GM18907 (cell line): ENCODE measurements at regions not wholly inside any gene's neighbourhood (a gene's known extent, or its start where the extent isn't known, plus 50 kb on each side); places are given as distances from the start of the nearest gene placed in this dataset.

ENCODE experiments used
- ATAC-seq: cut with Tn5 transposase; IDR thresholded peaks from one replicate; pipeline ENCODE4 v1.9.1; 2021; ENCODE audit warnings: mild to moderate bottlenecking, moderate library complexity; ENCODE audit not compliant: unreplicated experiment

- ATAC-seq: no peak
These were observed 172.0 kb upstream of the LRIG1 start for GRCh38 chr3:66672830-66673229.

- ATAC-seq: no peak
These were observed 172.5 kb upstream of the LRIG1 start for GRCh38 chr3:66673293-66673692.

DNA sequence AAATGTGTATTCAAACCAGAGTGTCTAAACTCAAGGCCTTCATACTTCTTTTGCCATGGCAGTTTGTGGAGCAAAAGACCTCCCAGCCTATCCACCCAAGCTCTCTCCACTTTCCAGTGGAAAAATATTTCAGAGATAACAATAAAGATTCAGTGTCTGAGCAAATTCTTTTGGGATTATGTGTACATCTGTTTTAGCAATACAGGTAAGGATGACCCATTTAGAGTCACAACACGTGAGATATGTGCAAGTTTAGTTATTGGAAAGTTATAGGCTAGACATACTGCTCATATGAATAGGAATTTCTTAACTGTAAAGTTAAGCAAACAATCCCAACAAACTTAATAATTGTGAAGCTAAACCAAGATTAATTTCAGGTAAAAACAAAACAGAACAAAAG is 174.5 kb upstream of the LRIG1 start:
- ATAC-seq: no peak

GRCh38 chr3:66692042-66692765 is 191.4 kb upstream of the LRIG1 start:
- no peak for ATAC-seq

GRCh38 chr3:66692766-66693150 is 191.9 kb upstream of the LRIG1 start:
- ATAC-seq: no peak

DNA sequence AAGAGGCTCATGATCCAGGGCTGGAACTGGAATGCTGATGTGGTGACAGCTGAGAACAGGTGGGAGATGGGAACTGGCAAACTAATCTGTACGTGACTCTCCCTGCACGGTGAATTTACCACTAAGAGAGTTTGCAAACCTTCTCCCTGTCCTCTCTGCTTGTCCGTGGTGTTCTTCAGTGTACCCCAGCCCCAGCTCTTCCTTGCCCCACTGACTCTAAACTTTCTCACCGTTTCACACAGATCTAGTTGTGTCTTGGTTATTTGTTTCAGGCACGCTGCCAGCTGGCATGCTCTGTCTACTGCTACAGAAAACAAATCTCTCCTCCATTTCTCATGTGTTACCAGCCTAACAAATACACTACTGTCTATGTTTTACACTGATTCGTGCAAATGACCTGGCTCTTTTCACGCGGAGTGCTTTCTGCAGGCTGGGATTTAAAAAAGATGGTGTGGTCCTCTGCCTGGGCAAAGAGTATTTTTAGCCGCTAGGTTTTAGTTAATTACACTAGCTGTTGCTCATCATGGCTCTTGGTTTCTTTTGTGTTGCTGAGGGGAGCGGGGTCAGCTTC is 192.7 kb upstream of the LRIG1 start:
- no peak for ATAC-seq

- no peak for ATAC-seq
These were observed 201.3 kb upstream of the LRIG1 start for GRCh38 chr3:66702126-66702525.

GRCh38 chr3:66703501-66703900 is 202.7 kb upstream of the LRIG1 start:
- no peak for ATAC-seq

GRCh38 chr3:66705076-66705475 is 204.3 kb upstream of the LRIG1 start:
- no peak for ATAC-seq

DNA sequence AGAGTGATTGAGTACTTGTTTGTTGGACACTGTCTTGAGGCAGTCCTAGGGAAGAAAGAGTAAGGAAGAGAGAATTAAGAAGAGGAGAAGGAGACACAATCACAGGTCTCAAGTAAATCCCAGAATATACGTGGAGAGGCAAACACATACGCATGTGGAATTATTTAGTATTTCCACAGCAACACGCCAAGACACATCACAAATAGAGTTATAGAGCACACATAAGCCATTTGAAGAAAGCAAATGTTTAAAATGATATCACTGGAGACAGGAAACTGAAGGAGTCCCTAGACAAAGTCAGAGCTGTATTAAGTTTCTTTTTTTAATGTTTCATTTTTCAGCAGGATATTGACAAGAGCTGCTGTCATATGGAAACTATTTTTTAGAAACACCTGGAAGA is 206.1 kb upstream of the LRIG1 start:
- no peak for ATAC-seq

- no peak for ATAC-seq
These were observed 208.7 kb upstream of the LRIG1 start for GRCh38 chr3:66709532-66709931.

- no peak for ATAC-seq
These were observed 211.4 kb upstream of the LRIG1 start for GRCh38 chr3:66712210-66712609.

DNA sequence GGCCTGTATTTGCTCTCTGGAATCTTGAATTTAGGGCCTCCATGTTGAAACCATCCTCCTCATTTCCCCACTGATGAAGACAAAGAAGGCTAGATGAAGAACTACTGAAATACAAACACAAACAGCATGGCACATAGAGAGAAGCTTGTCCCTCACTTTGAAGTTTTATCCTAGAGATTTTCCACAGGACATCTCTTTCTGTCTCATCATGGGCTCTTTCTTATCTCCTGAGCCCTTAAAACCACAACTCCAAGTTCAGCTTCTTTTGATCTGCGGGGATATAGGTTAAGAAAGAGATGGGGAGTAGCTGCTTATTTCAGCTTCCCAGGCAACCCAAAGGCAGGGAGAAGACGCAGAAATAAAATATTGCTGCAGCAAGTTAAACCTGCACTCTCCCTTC is 213.1 kb upstream of the LRIG1 start:
- no peak for ATAC-seq

- ATAC-seq: no peak
These were observed 215.0 kb upstream of the LRIG1 start for GRCh38 chr3:66715806-66716205.

DNA sequence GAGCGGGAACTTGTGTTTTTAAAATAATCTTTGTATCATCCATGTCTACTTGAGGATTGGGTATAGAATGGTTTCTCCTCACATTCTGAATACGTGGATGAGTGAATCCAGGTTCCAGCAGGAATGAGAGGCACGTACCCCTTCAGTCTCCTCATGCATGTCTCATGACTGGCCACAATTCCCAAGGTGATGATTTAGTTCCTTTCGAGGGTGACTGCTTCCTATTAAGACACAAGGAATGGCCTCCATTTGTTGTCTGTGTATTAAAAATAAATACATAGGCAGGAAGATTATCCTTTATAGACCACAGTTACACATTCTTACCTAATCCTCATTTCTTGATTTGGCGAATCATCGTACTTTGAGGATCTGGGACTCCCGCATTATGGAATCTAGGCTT is 217.0 kb upstream of the LRIG1 start:
- no peak for ATAC-seq

DNA sequence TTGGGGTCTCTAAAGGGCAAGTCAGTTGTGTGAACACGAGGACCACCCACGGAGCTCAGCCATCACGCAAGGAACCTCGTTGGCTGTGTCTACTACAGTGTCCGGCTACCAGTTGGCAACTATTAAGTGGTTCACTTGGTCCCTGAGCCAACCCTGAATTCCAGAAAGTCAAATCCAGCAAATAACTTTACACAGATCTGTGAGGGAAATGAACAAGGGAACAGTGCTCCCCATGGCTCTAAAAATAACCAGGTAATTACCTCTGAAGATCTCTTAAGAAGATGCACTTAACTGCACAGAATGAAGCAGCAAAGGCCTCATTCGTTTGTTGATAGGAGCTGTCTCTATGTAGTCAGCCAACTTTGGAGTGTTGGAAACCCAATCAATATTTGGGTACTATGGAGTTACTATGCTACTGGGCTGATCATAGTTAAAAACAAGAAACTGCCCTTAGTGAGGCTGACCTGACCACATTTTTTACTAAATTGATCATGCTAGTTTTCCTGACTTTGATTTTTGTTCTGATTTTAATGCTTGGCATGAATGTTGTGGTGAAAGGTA is 219.1 kb upstream of the LRIG1 start:
- ATAC-seq: no peak

DNA sequence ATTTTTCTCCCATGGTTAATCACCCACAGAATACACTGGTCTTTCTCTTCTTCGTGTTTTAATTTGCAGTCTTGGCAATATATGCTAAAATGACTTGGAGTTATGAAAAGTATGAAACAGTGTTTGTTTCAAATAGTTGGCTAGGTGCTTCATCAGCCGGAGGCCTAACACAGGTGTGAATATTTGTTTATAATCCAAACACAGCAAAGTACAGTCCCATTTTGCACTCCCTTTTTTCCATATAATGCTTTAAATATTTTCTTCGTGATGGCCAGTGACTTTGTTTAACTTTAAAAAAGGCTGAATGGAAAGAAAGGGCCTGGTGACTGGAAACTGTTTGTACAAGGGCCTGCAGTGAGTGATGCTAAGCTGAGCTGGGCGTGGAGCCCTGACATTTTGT is 219.7 kb upstream of the LRIG1 start:
- ATAC-seq: no peak

DNA sequence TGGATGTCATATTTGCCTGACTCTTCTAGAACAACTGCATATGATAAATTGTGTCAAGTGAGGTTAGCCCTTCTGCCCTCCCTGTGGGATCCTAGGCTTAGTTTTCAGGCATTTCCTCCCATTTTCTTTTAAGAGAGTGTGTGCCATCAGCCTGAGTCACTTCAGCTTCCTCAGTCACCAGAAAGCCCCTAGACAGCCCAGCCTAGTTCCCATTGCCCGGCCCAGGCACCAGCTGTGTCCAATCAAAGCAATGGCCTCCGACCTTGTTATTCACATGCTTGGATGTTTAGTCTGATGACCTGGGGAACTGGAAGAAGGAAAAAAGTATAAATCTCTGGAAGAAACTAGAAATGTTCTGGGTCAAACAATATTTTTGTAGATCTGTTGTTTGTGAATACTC is 221.9 kb upstream of the LRIG1 start:
- no peak for ATAC-seq

DNA sequence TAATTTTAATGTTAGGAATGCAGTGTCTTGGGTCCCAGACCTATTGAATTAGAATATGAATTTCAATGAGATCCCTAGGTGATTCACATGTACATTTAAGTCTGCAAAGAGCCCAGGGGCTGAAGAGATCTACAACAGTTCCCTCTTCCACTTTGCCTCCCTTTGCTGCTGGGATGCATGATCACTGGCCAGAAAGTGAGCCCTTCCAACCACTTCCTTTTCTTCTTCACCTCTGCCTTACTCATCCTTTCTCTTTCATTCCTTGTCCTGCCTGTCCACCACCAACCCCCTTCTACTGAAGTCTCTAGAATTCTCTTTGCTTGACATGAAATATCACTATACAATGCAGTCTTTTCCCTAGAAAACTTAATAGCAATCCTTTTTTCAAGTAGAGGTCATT is 222.4 kb upstream of the LRIG1 start:
- no peak for ATAC-seq

DNA sequence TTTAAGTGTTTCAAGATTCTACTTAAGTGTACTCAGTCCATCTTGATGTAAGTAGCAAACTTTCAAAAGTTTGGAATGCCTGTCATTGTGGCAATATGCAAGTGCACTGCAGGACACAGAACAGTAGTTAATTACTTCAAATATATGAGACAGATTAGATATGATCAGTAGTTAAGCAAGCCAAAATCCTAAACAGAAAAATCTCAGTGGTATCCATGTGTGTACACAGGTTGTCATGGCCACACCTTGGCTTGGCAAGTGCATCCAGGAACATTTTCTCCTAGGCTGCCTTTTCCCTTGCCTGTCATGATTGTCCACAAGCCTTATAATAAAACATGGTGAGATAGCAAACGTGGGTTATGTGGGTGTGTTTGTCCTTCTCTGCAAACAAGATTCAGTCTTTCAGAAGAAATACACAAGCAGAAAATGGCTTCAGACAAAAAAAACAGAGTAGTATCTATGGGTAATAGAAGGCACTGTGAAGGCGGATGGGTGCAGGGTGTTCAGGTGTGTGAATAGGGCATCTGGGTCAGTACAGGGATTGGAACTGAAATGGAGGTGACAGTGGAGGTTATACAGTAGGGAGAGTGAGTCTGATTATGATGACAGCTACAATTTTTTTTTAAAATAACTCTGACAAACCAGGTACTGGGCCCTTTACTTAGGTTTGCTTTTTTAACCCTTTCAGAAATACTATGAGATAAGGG is 229.0 kb upstream of the LRIG1 start:
- ATAC-seq: no peak

DNA sequence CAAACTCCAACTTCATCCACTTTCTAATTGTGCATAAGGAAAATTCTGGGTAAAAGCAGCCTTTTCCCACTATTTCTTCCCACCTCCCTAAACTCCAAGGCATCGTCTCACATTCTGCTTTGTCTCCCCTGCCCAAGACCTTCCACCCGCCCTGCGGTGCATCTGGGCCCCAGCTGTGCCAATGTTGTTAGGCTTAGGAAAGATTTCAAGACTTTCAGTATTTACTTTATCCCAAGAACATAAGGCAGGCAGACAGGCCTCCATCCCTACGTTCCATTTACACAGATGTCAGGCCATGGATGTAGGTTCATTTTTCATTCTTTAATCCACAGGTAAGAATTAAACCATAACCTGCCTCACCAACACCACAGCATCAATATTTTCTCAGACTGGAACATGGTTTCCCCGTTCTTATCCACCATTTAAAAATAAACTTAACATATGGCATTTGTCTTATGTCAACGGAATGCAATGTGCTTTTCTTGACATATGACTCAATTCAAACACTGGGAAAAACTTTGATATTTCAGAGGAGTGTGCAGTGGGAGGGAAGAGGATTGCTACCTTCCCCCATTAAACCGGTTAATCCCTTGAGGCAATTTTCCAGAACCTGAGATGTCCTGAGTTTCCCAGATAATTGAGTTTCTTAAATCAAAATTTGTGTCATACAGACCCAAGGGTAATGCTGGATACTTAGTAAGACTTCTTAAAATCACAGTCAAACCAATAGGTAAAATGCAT is 238.0 kb upstream of the LRIG1 start:
- no peak for ATAC-seq
